HG02870 (cell line): ENCODE measurements at regions not wholly inside any gene's neighbourhood (a gene's known extent, or its start where the extent isn't known, plus 50 kb on each side); places are given as distances from the start of the nearest gene placed in this dataset.

Experiments
- ATAC-seq: cut with Tn5 transposase; IDR thresholded peaks from one replicate; pipeline ENCODE4 v1.9.1; 2021; ENCODE audit warnings: mild to moderate bottlenecking, moderate library complexity; ENCODE audit not compliant: unreplicated experiment

- ATAC-seq: no peak
Observed at GRCh38 chr4:35250331-35250730, 994.0 kb downstream of the ARAP2 start.

GRCh38 chr4:35250761-35251160 lies 993.6 kb downstream of the ARAP2 start:
- ATAC-seq: no peak

GRCh38 chr4:35252071-35252470 lies 992.2 kb downstream of the ARAP2 start:
- no peak for ATAC-seq

GRCh38 chr4:35252866-35253265 lies 991.4 kb downstream of the ARAP2 start:
- no peak for ATAC-seq

- ATAC-seq: no peak
Observed at GRCh38 chr4:35253331-35253730, 991.0 kb downstream of the ARAP2 start.

- no peak for ATAC-seq
Observed at GRCh38 chr4:35286434-35286833, 957.9 kb downstream of the ARAP2 start.

- ATAC-seq: no peak
Observed at GRCh38 chr4:35300996-35301774, 943.1 kb downstream of the ARAP2 start.

GRCh38 chr4:35315419-35315818 lies 928.9 kb downstream of the ARAP2 start:
- no peak for ATAC-seq

- ATAC-seq: no peak
Observed at GRCh38 chr4:35325908-35326453, 918.3 kb downstream of the ARAP2 start.

- ATAC-seq: no peak
Observed at GRCh38 chr4:35342833-35343232, 901.5 kb downstream of the ARAP2 start.

- no peak for ATAC-seq
Observed at GRCh38 chr4:35347276-35347675, 897.0 kb downstream of the ARAP2 start.

GRCh38 chr4:35358001-35358584 lies 886.2 kb downstream of the ARAP2 start:
- no peak for ATAC-seq

- no peak for ATAC-seq
Observed at GRCh38 chr4:35364321-35364870, 879.9 kb downstream of the ARAP2 start.

- ATAC-seq: no peak
Observed at GRCh38 chr4:35365186-35365585, 879.1 kb downstream of the ARAP2 start.

- ATAC-seq: no peak
Observed at GRCh38 chr4:35399912-35400311, 844.4 kb downstream of the ARAP2 start.

- no peak for ATAC-seq
Observed at GRCh38 chr4:35423104-35423503, 821.2 kb downstream of the ARAP2 start.

GRCh38 chr4:35447474-35447873 lies 796.8 kb downstream of the ARAP2 start:
- no peak for ATAC-seq

GRCh38 chr4:35459045-35459444 lies 785.3 kb downstream of the ARAP2 start:
- ATAC-seq: no peak

GRCh38 chr4:35461931-35462659 lies 782.2 kb downstream of the ARAP2 start:
- ATAC-seq: no peak

- ATAC-seq: no peak
Observed at GRCh38 chr4:35463251-35463952, 780.9 kb downstream of the ARAP2 start.
